Tibial nerve (tissue), 3 donors: ENCODE measurements at regions not wholly inside any gene's neighbourhood (a gene's known extent, or its start where the extent isn't known, plus 50 kb on each side); places are given as distances from the start of the nearest gene placed in this dataset.

Source experiments
- CTCF ChIP-seq, 5 experiments: fragments of 200-600 bp in 3 of 5; fragments of 450-650 bp in 2 of 5; sonication (generic) in 3 of 5; IDR thresholded peaks; one replicate each; pipeline ENCODE4 v1.5.1; 2016 to 2019; ENCODE audit warnings: antibody characterized with exemption in 5 of 5, mild to moderate bottlenecking in 3 of 5, moderate library complexity in 2 of 5
- POLR2A ChIP-seq, 2 donors: fragments of 450-650 bp; IDR thresholded peaks; one replicate each; pipeline ENCODE4 v1.6.1; 2017; ENCODE audit warnings: antibody characterized with exemption in 2 of 2, mild to moderate bottlenecking in 2 of 2, moderate library complexity in 2 of 2

GRCh38 chr3:178396318-178396717, 139.9 kb upstream of the KCNMB2 start:
- no peak for TF ChIP-seq CTCF (IDR thresholded peaks at IDR 0.05)
- TF ChIP-seq POLR2A (IDR thresholded peaks at IDR 0.05): no peak
